ENCODE measurements at regions not wholly inside any gene's neighbourhood (a gene's known extent, or its start where the extent isn't known, plus 50 kb on each side); places are given as distances from the start of the nearest gene placed in this dataset.

DNA sequence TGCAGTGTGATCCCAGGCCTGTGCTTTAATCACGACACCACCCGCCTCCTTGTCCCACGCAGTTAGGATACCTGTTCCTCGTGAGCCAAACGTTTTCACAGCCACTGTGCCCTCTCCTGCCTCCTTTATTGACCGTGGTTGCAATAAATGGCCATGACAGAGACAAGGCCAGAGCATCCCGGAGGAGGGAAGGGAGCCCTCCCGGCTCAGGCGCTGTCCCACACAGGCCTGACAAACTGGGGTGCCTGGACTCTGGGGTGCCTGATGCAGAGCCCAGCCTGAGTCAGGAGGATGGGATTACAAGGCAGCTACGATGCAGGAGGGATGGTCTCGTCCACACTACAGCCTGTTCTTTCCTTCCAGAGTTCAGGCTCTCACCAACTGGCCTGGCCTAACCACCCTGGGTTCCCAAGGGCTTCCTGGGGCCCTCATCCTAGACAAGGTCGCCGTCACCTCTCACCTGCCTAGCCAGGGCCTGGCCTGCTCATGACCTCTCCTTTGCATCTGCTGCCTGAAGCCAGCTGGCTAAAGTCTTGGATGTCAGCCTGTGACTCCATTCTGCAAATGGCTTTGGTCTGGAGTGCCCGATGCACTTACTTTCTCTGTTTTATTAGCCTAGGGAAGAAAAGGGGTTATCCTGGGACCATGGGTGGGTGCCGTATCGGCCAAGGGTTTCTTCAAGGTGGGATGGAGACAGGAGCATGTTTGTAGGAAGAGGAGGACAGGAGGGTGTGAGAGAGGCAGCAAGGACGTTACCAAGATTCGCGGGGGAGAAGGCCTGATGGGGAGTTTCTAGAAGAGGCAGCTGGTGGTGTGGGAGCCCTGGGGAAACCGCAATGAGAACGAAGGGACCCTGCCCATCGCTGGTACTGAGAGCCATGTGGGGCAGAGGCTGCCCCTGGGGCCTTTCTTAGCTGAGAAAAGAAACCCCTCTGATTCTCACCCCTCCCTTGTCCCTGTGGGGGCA lies 234.3 kb upstream of the TNRC6C start:
- H2AFZ ChIP-seq (ENCODE audit: low read length) = no peak overlapping the region
- intact Hi-C loops (cut with micrococcal nuclease) = no loop called here
- H4K20me1 ChIP-seq (ENCODE audit: low read length) = no peaks in the 10 kb centered on the region
- H3K4me1 ChIP-seq (ENCODE audit: insufficient read depth, low read length) = no peaks in the 10 kb centered on the region
- no peaks in the 10 kb centered on the region for H3K36me3 ChIP-seq (ENCODE audit: low read depth, low read length)
- ChIA-PET CTCF (no interaction called here), POLR2A (ENCODE audit: unreplicated experiment) (no interaction called here)
- H3K27ac ChIP-seq (ENCODE audit: low read length) = no peak overlapping the region
- no peaks in the 10 kb centered on the region for H3K9me2 ChIP-seq (replicated peaks; ENCODE audit: low read length)
- H3K79me2 ChIP-seq (ENCODE audit: low read length) = no peaks in the 10 kb centered on the region
- BruUV-seq (replicated peaks) = no TSS peak
- no peaks in the 10 kb centered on the region for H3F3A ChIP-seq (ENCODE audit: low read length, unreplicated experiment)
- H3K27me3 ChIP-seq (ENCODE audit: low read length) = peaks cover 91% of the 10 kb centered on the region
- no peak for DNase-seq
- TF ChIP-seq, protein P1, sequence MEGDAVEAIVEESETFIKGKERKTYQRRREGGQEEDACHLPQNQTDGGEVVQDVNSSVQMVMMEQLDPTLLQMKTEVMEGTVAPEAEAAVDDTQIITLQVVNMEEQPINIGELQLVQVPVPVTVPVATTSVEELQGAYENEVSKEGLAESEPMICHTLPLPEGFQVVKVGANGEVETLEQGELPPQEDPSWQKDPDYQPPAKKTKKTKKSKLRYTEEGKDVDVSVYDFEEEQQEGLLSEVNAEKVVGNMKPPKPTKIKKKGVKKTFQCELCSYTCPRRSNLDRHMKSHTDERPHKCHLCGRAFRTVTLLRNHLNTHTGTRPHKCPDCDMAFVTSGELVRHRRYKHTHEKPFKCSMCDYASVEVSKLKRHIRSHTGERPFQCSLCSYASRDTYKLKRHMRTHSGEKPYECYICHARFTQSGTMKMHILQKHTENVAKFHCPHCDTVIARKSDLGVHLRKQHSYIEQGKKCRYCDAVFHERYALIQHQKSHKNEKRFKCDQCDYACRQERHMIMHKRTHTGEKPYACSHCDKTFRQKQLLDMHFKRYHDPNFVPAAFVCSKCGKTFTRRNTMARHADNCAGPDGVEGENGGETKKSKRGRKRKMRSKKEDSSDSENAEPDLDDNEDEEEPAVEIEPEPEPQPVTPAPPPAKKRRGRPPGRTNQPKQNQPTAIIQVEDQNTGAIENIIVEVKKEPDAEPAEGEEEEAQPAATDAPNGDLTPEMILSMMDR (conservative IDR thresholded peaks at IDR 0.05; ENCODE audit: low read depth, low read length) = no peak
- no peak for TF ChIP-seq EZH2phosphoT487 (IDR thresholded peaks at IDR 0.05; ENCODE audit: borderline replicate concordance, low read length)
- TF ChIP-seq EZH2 (IDR thresholded peaks at IDR 0.05; ENCODE audit: low read length, unreplicated experiment) = no peak
- H3K9me3 ChIP-seq (ENCODE audit: low read length) = no peaks in the 10 kb centered on the region
- ATAC-seq = no peak
- no peak overlapping the region for H3K9ac ChIP-seq (ENCODE audit: low read length)
- H3K4me3 ChIP-seq (ENCODE audit: low read length) = no peak overlapping the region
- H3K4me2 ChIP-seq (ENCODE audit: low read length) = no peak overlapping the region

DNA sequence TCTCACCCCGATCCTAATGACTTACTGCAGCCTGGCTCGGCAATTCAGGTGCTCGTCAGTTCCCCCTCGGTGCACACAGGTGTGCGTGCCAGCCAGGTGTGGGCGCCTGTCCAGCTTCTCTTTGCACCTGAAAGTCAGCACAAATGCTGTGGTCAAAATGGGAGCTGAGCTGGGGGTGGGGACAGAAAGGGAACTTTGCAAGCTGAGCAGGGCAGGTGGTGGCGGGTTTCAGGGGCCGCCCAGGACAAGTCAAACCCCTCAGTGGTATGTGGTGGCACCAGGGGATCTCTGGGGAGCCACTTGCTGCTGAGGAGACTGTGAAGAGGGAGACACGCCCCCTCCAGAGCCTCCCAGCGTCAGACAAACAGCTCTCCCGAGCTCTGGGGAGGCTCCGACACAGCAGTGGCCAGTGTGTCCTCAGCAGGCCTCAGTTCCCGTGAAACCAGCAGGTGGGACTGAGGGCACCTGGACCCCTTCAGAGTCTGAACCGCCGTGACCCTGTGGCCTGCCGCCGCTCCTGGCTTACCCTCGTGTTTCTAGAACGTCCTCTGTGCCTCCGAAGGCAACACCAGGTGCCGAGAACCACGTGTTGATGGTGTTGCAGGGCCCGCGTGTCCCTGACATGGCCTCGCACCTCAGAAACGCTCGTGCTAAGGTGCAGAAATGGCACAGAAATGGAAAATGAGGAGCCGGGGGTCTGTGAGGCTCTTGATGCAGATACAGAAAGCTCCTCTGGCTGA lies 233.5 kb upstream of the TNRC6C start:
- POLR2A ChIA-PET (ENCODE audit: unreplicated experiment) = no interaction called here
- Histone ChIP-seq H3F3A (ENCODE audit: low read length, unreplicated experiment) (no peaks in the 10 kb centered on the region), H3K27me3 (ENCODE audit: low read length) (peaks cover 98% of the 10 kb centered on the region), H3K9me2 (replicated peaks; ENCODE audit: low read length) (no peaks in the 10 kb centered on the region), H4K20me1 (ENCODE audit: low read length) (no peaks in the 10 kb centered on the region), H3K79me2 (ENCODE audit: low read length) (no peaks in the 10 kb centered on the region), H3K36me3 (ENCODE audit: low read depth, low read length) (no peaks in the 10 kb centered on the region), H3K9me3 (ENCODE audit: low read length) (no peaks in the 10 kb centered on the region), H3K27ac (ENCODE audit: low read length) (no peak overlapping the region), H3K9ac (ENCODE audit: low read length) (no peak overlapping the region), H3K4me3 (ENCODE audit: low read length) (no peak overlapping the region), H2AFZ (ENCODE audit: low read length) (no peak overlapping the region), H3K4me2 (ENCODE audit: low read length) (no peak overlapping the region), H3K4me1 (ENCODE audit: insufficient read depth, low read length) (no peaks in the 10 kb centered on the region)
- ATAC-seq = no peak
- DNase-seq = no peak
- CTCF ChIA-PET = no interaction called here
- no TSS peak for BruUV-seq (replicated peaks)
- intact Hi-C loops (cut with micrococcal nuclease) = no loop called here
- TF ChIP-seq EZH2 (IDR thresholded peaks at IDR 0.05; ENCODE audit: low read length, unreplicated experiment) = no peak
- TF ChIP-seq EZH2phosphoT487 (IDR thresholded peaks at IDR 0.05; ENCODE audit: borderline replicate concordance, low read length) = no peak
- TF ChIP-seq, protein P1 (conservative IDR thresholded peaks at IDR 0.05; ENCODE audit: low read depth, low read length) = no peak

All from PC-3 (cell line).